GM12874 (cell line): ENCODE measurements at regions not wholly inside any gene's neighbourhood (a gene's known extent, or its start where the extent isn't known, plus 50 kb on each side); places are given as distances from the start of the nearest gene placed in this dataset.

Experiments used
- TF ChIP-seq, protein P1 (sequence below): IDR thresholded peaks from 2 replicates; pipeline ENCODE4 v1.5.1; 2011; ENCODE audit warnings: low read depth, mild to moderate bottlenecking, control low read depth, low read length, moderate library complexity; ENCODE audit not compliant: insufficient read depth

- TF ChIP-seq, protein P1, sequence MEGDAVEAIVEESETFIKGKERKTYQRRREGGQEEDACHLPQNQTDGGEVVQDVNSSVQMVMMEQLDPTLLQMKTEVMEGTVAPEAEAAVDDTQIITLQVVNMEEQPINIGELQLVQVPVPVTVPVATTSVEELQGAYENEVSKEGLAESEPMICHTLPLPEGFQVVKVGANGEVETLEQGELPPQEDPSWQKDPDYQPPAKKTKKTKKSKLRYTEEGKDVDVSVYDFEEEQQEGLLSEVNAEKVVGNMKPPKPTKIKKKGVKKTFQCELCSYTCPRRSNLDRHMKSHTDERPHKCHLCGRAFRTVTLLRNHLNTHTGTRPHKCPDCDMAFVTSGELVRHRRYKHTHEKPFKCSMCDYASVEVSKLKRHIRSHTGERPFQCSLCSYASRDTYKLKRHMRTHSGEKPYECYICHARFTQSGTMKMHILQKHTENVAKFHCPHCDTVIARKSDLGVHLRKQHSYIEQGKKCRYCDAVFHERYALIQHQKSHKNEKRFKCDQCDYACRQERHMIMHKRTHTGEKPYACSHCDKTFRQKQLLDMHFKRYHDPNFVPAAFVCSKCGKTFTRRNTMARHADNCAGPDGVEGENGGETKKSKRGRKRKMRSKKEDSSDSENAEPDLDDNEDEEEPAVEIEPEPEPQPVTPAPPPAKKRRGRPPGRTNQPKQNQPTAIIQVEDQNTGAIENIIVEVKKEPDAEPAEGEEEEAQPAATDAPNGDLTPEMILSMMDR, result no peak
These were observed 228.1 kb upstream of the STEAP1 start for GRCh38 chr7:89926194-89926593.

DNA sequence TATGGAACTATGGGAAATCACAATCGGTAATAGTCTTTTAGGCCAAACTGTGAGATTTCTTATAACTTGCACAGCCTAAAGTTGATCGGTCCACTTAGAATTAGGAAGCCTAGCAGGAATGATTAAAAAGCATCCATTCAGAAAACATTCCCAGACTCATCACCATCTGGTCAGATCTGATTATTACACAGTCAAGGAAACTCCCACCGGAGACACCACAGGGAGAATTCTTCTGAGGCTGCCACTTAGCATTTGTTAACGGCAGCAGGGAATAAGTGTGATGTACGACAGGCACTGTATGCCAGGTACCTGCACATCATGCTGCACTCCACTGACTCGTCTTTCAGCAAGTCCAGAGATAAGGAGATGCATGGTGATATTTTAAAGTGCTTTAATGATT lies 227.6 kb upstream of the STEAP1 start:
- TF ChIP-seq, protein P1, result no peak

DNA sequence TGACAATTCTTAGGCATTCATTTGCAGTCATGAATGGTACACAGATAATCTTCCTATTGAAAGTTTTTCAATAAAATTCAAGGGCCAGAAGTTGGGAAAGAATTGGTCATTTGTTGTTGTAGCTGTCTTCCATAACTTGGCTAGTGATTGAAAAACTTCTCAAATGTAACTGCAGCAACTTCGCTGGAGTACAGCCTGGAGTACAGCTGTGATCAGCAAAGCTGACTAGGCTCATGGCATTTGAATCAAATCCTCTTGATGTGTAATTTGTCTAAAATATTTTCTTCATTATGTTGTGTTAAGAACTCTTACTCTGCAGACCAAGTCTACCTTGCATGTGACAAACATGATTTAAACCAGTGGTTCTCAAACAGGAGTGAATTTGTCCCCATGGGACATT lies 226.5 kb upstream of the STEAP1 start:
- TF ChIP-seq, protein P1, result no peak

GRCh38 chr7:89928451-89928850 lies 225.8 kb upstream of the STEAP1 start:
- TF ChIP-seq, protein P1, result no peak

- TF ChIP-seq, protein P1, result no peak
These were observed 220.2 kb upstream of the STEAP1 start for GRCh38 chr7:89934101-89934500.

DNA sequence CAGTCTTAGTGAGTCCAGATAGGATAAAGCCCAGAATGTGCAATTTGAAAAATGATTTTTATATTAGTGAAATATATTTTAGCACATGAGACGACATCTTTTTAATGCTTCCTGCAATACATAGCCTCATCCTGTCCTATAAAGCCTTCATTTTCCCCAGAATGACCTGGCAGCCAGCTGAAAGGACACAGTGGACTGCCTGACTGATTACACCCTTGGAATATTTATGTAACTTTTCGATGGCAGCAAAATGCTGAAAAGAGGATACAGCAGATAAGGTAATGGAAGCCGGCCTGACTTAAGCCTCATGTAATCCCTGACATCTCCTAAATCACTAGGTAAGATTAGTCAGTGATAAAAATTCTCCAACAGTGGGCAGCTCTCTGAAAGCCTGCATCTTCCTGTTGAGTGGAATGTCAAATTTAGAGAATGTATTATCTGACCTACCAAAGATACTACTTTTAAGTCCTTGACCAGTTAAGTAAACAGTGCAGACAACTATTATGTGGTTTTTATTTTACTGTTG lies 210.7 kb upstream of the STEAP1 start:
- TF ChIP-seq, protein P1, result no peak

DNA sequence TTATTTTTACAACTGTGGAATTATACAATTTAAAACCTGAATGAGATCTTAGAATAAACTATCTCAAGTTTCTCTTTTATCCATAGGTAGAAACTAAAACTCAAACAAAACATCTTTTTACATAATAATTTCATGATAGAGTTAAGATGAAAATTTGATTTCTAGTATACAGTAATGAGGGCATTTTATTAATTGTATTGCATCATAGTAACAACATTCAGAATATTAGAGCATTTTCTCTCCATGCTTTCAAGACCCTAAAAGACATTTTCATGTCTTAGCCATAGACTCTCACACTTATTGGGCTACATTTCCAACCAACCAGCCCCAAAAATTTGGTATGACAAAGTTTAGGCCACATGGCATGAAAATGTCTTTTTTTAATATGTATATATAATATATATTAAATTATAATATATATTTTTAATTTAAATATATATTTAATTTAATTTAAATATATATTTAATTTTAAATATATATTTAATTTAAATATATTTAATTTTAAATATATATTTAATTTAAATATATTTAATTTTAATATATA lies 195.7 kb upstream of the STEAP1 start:
- TF ChIP-seq, protein P1, result no peak
